ENCODE measurements at regions not wholly inside any gene's neighbourhood (a gene's known extent, or its start where the extent isn't known, plus 50 kb on each side); places are given as distances from the start of the nearest gene placed in this dataset.

- DNase-seq, result no peak
- Histone ChIP-seq H3K9me2 (ENCODE audit: insufficient read depth) (no peaks in the 10 kb centered on the region), H3K9me3 (ENCODE audit: low read depth) (no peaks in the 10 kb centered on the region), H3K9ac (no peak overlapping the region), H3F3A (ENCODE audit: insufficient read depth) (no peaks in the 10 kb centered on the region), H4K20me1 (ENCODE audit: insufficient read depth) (no peaks in the 10 kb centered on the region), H3K27me3 (replicated peaks; ENCODE audit: insufficient read depth) (no peaks in the 10 kb centered on the region), H3K79me2 (ENCODE audit: insufficient read depth) (no peaks in the 10 kb centered on the region), H3K4me3 (no peak overlapping the region), H3K4me1 (ENCODE audit: insufficient read depth) (no peaks in the 10 kb centered on the region), H3K36me3 (ENCODE audit: low read depth) (no peaks in the 10 kb centered on the region), H2AFZ (no peak overlapping the region), H3K27ac (no peak overlapping the region), H3K4me2 (ENCODE audit: unreplicated experiment) (no peak overlapping the region)
- TF ChIP-seq EZH2phosphoT487 (IDR thresholded peaks at IDR 0.05; ENCODE audit: insufficient read depth, low read depth) (no peak), EZH2 (IDR thresholded peaks at IDR 0.05; ENCODE audit: insufficient read depth, poor library complexity, severe bottlenecking) (no peak)
- in situ Hi-C loops (cut with MboI), result no loop called here
These were observed 205.0 kb upstream of the ZNF462 start for GRCh38 chr9:106657926-106658325.

- Histone ChIP-seq H3K27ac (no peak overlapping the region), H3K9ac (no peak overlapping the region), H2AFZ (no peak overlapping the region), H3F3A (ENCODE audit: insufficient read depth) (no peaks in the 10 kb centered on the region), H3K9me3 (ENCODE audit: low read depth) (no peaks in the 10 kb centered on the region), H3K4me2 (ENCODE audit: unreplicated experiment) (no peak overlapping the region), H3K27me3 (replicated peaks; ENCODE audit: insufficient read depth) (no peaks in the 10 kb centered on the region), H3K9me2 (ENCODE audit: insufficient read depth) (no peaks in the 10 kb centered on the region), H3K36me3 (ENCODE audit: low read depth) (no peaks in the 10 kb centered on the region), H4K20me1 (ENCODE audit: insufficient read depth) (no peaks in the 10 kb centered on the region), H3K4me1 (ENCODE audit: insufficient read depth) (no peaks in the 10 kb centered on the region), H3K79me2 (ENCODE audit: insufficient read depth) (no peaks in the 10 kb centered on the region), H3K4me3 (no peak overlapping the region)
- no peak for TF ChIP-seq EZH2 (IDR thresholded peaks at IDR 0.05; ENCODE audit: insufficient read depth, poor library complexity, severe bottlenecking)
- TF ChIP-seq EZH2phosphoT487 (IDR thresholded peaks at IDR 0.05; ENCODE audit: insufficient read depth, low read depth), result no peak
- in situ Hi-C loops (cut with MboI), result no loop called here
- DNase-seq, result no peak
- WGBS, 2 experiments (ENCODE audit: low coverage in 1 of 2, low lambda C conversion rate in 2 of 2, missing lambda C conversion rate in 2 of 2), result 11 to 18% methylated on average over 1 of the region's 1 CpG
These were observed 194.4 kb upstream of the ZNF462 start for GRCh38 chr9:106668534-106668933.

- H3K9me2 ChIP-seq (ENCODE audit: insufficient read depth), result no peaks in the 10 kb centered on the region
- H4K20me1 ChIP-seq (ENCODE audit: insufficient read depth), result no peaks in the 10 kb centered on the region
- DNase-seq, result no peak
- no peak for TF ChIP-seq EZH2phosphoT487 (IDR thresholded peaks at IDR 0.05; ENCODE audit: insufficient read depth, low read depth)
- no peak for TF ChIP-seq EZH2 (IDR thresholded peaks at IDR 0.05; ENCODE audit: insufficient read depth, poor library complexity, severe bottlenecking)
- no peak overlapping the region for H3K27ac ChIP-seq
- H3K27me3 ChIP-seq (replicated peaks; ENCODE audit: insufficient read depth), result no peaks in the 10 kb centered on the region
- H3K36me3 ChIP-seq (ENCODE audit: low read depth), result no peaks in the 10 kb centered on the region
- H3K4me1 ChIP-seq (ENCODE audit: insufficient read depth), result no peaks in the 10 kb centered on the region
- no peaks in the 10 kb centered on the region for H3K79me2 ChIP-seq (ENCODE audit: insufficient read depth)
- in situ Hi-C loops (cut with MboI), result no loop called here
- no peaks in the 10 kb centered on the region for H3F3A ChIP-seq (ENCODE audit: insufficient read depth)
- H3K9me3 ChIP-seq (ENCODE audit: low read depth), result no peaks in the 10 kb centered on the region
- WGBS, 2 experiments (ENCODE audit: low coverage in 1 of 2, low lambda C conversion rate in 2 of 2, missing lambda C conversion rate in 2 of 2), result 53 to 60% methylated on average over 4 of the region's 4 CpGs
- H3K4me2 ChIP-seq (ENCODE audit: unreplicated experiment), result no peak overlapping the region
- no peak overlapping the region for H2AFZ ChIP-seq
- H3K4me3 ChIP-seq, result no peak overlapping the region
- H3K9ac ChIP-seq, result no peak overlapping the region
These were observed 193.1 kb upstream of the ZNF462 start for GRCh38 chr9:106669835-106670234.

- no peaks in the 10 kb centered on the region for H3K9me3 ChIP-seq (ENCODE audit: low read depth)
- DNase-seq, result no peak
- H3K4me3 ChIP-seq, result no peak overlapping the region
- H3K9me2 ChIP-seq (ENCODE audit: insufficient read depth), result no peaks in the 10 kb centered on the region
- no peaks in the 10 kb centered on the region for H4K20me1 ChIP-seq (ENCODE audit: insufficient read depth)
- no peak overlapping the region for H2AFZ ChIP-seq
- no peaks in the 10 kb centered on the region for H3K4me1 ChIP-seq (ENCODE audit: insufficient read depth)
- no peak for TF ChIP-seq EZH2 (IDR thresholded peaks at IDR 0.05; ENCODE audit: insufficient read depth, poor library complexity, severe bottlenecking)
- no peak for TF ChIP-seq EZH2phosphoT487 (IDR thresholded peaks at IDR 0.05; ENCODE audit: insufficient read depth, low read depth)
- 11 to 15% methylated on average over 2 of the region's 2 CpGs for WGBS, 2 experiments (ENCODE audit: low coverage in 1 of 2, low lambda C conversion rate in 2 of 2, missing lambda C conversion rate in 2 of 2)
- no peak overlapping the region for H3K27ac ChIP-seq
- no peak overlapping the region for H3K4me2 ChIP-seq (ENCODE audit: unreplicated experiment)
- no peaks in the 10 kb centered on the region for H3F3A ChIP-seq (ENCODE audit: insufficient read depth)
- no peaks in the 10 kb centered on the region for H3K79me2 ChIP-seq (ENCODE audit: insufficient read depth)
- H3K27me3 ChIP-seq (replicated peaks; ENCODE audit: insufficient read depth), result no peaks in the 10 kb centered on the region
- H3K9ac ChIP-seq, result no peak overlapping the region
- in situ Hi-C loops (cut with MboI), result no loop called here
- H3K36me3 ChIP-seq (ENCODE audit: low read depth), result no peaks in the 10 kb centered on the region
These were observed 192.5 kb upstream of the ZNF462 start for GRCh38 chr9:106670418-106670817.

- Histone ChIP-seq H3F3A (ENCODE audit: insufficient read depth) (no peaks in the 10 kb centered on the region), H3K9me3 (ENCODE audit: low read depth) (no peaks in the 10 kb centered on the region), H3K9ac (no peak overlapping the region), H3K4me2 (ENCODE audit: unreplicated experiment) (no peak overlapping the region), H4K20me1 (ENCODE audit: insufficient read depth) (no peaks in the 10 kb centered on the region), H3K27ac (no peak overlapping the region), H3K79me2 (ENCODE audit: insufficient read depth) (no peaks in the 10 kb centered on the region), H3K27me3 (replicated peaks; ENCODE audit: insufficient read depth) (no peaks in the 10 kb centered on the region), H3K4me3 (no peak overlapping the region), H3K36me3 (ENCODE audit: low read depth) (no peaks in the 10 kb centered on the region), H2AFZ (no peak overlapping the region), H3K4me1 (ENCODE audit: insufficient read depth) (no peaks in the 10 kb centered on the region), H3K9me2 (ENCODE audit: insufficient read depth) (no peaks in the 10 kb centered on the region)
- 37 to 39% methylated on average over 4 of the region's 4 CpGs for WGBS, 2 experiments (ENCODE audit: low coverage in 1 of 2, low lambda C conversion rate in 2 of 2, missing lambda C conversion rate in 2 of 2)
- in situ Hi-C loops (cut with MboI), result no loop called here
- no peak for TF ChIP-seq EZH2phosphoT487 (IDR thresholded peaks at IDR 0.05; ENCODE audit: insufficient read depth, low read depth)
- TF ChIP-seq EZH2 (IDR thresholded peaks at IDR 0.05; ENCODE audit: insufficient read depth, poor library complexity, severe bottlenecking), result no peak
- DNase-seq, result no peak
These were observed 187.2 kb upstream of the ZNF462 start for GRCh38 chr9:106675780-106676179.
